ACHN (cell line): ENCODE measurements at regions not wholly inside any gene's neighbourhood (a gene's known extent, or its start where the extent isn't known, plus 50 kb on each side); places are given as distances from the start of the nearest gene placed in this dataset.
"Not testable (repeated sequence)": the region's sequence is repeated elsewhere in the genome, so short reads cannot be mapped to it uniquely, and the experiment has no call there.

Source experiments
- DNase-seq: peaks from one replicate; pipeline ENCODE4 v3.0.0-alpha.2; 2015
- in situ Hi-C: cut with HindIII; loops from 2 replicates; pipeline ENCODE4 v1.10.0; 2017; ENCODE audit warnings: low sequenced_read_pairs, low pct_ligation_motif_present, low pct_unique_long_range_greater_than_20kb

- no peak for DNase-seq
- in situ Hi-C loops: no loop called here
Observed at GRCh38 chr10:37733822-37734221, 123.6 kb downstream of the ZNF248 start.

- DNase-seq: no peak
- in situ Hi-C loops: no loop called here
Observed at GRCh38 chr10:37732685-37733084, 124.7 kb downstream of the ZNF248 start.

GRCh38 chr10:37728830-37729229 lies 128.6 kb downstream of the ZNF248 start:
- in situ Hi-C loops: no loop called here
- no peak for DNase-seq

- DNase-seq: no peak
- in situ Hi-C loops: no loop called here
Observed at GRCh38 chr10:37727491-37728352, 129.7 kb downstream of the ZNF248 start.

GRCh38 chr10:37721100-37721499 lies 136.3 kb downstream of the ZNF248 start:
- DNase-seq: no peak

GRCh38 chr10:37718060-37718459 lies 139.3 kb downstream of the ZNF248 start:
- DNase-seq, in situ Hi-C loops: not testable (repeated sequence)

More at GRCh38 chr10:37721100-37721499, 136.3 kb downstream of the ZNF248 start:
- in situ Hi-C loops: no loop called here

GRCh38 chr10:37713642-37714041 lies 143.8 kb downstream of the ZNF248 start:
- in situ Hi-C loops: no loop called here
- DNase-seq: no peak

- no peak for DNase-seq
- in situ Hi-C loops: no loop called here
Observed at GRCh38 chr10:37713132-37713501, 144.3 kb downstream of the ZNF248 start.

GRCh38 chr10:37712489-37713131 lies 144.8 kb downstream of the ZNF248 start:
- no peak for DNase-seq
- in situ Hi-C loops: no loop called here

GRCh38 chr10:37711617-37712488 lies 145.6 kb downstream of the ZNF248 start:
- in situ Hi-C loops: no loop called here
- DNase-seq: no peak

- in situ Hi-C loops: no loop called here
- DNase-seq: no peak
Observed at GRCh38 chr10:37710831-37711616, 146.4 kb downstream of the ZNF248 start.

- no peak for DNase-seq
- in situ Hi-C loops: no loop called here
Observed at GRCh38 chr10:37707829-37708578, 149.4 kb downstream of the ZNF248 start.

- in situ Hi-C loops: no loop called here
- DNase-seq: no peak
Observed at GRCh38 chr10:37704566-37704965, 152.8 kb downstream of the ZNF248 start.

GRCh38 chr10:37703833-37704382 lies 153.5 kb downstream of the ZNF248 start:
- in situ Hi-C loops: no loop called here
- DNase-seq: no peak

GRCh38 chr10:37703114-37703513 lies 154.3 kb downstream of the ZNF248 start:
- in situ Hi-C loops: no loop called here

GRCh38 chr10:37701781-37702493 lies 155.5 kb downstream of the ZNF248 start:
- in situ Hi-C loops: no loop called here
- no peak for DNase-seq

More at GRCh38 chr10:37703114-37703513, 154.3 kb downstream of the ZNF248 start:
- no peak for DNase-seq
